ENCODE measurements at regions not wholly inside any gene's neighbourhood (a gene's known extent, or its start where the extent isn't known, plus 50 kb on each side); places are given as distances from the start of the nearest gene placed in this dataset.
"Not testable (repeated sequence)": the region's sequence is repeated elsewhere in the genome, so short reads cannot be mapped to it uniquely, and the experiment has no call there.

DNA sequence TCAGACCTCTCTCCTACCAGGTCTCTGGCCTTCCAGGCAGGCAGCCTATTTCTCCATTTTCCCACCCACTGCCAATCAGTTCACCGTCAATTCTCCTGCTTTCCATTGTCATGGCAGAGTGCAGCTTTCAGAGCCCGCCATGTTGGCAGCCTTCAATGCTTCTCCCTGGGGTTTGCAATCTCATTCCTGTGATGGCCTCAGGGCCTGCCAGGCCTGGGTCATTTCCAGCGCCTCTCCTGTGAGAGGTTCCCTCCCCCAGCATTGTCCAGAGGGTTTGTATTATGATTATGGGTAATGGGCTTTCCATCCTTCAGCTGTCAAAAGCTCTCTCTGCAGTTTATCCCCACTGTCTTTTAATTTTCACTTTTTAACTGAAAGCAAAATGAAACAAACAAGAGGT is 716.6 kb upstream of the CDH8 start:
- ATAC-seq: no peak
- H3K4me3 ChIP-seq: no peak overlapping the region
- no peaks in the 10 kb centered on the region for H3K27me3 ChIP-seq
- TF ChIP-seq, protein P1, sequence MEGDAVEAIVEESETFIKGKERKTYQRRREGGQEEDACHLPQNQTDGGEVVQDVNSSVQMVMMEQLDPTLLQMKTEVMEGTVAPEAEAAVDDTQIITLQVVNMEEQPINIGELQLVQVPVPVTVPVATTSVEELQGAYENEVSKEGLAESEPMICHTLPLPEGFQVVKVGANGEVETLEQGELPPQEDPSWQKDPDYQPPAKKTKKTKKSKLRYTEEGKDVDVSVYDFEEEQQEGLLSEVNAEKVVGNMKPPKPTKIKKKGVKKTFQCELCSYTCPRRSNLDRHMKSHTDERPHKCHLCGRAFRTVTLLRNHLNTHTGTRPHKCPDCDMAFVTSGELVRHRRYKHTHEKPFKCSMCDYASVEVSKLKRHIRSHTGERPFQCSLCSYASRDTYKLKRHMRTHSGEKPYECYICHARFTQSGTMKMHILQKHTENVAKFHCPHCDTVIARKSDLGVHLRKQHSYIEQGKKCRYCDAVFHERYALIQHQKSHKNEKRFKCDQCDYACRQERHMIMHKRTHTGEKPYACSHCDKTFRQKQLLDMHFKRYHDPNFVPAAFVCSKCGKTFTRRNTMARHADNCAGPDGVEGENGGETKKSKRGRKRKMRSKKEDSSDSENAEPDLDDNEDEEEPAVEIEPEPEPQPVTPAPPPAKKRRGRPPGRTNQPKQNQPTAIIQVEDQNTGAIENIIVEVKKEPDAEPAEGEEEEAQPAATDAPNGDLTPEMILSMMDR (IDR thresholded peaks at IDR 0.05): no peak
- H3K9me3 ChIP-seq: no peaks in the 10 kb centered on the region
- no peaks in the 10 kb centered on the region for H3K36me3 ChIP-seq
- DNase-seq: no peak
- no peaks in the 10 kb centered on the region for H3K4me1 ChIP-seq
- H3K27ac ChIP-seq: no peak overlapping the region
- intact Hi-C loops (cut with DNase I): no loop called here

DNA sequence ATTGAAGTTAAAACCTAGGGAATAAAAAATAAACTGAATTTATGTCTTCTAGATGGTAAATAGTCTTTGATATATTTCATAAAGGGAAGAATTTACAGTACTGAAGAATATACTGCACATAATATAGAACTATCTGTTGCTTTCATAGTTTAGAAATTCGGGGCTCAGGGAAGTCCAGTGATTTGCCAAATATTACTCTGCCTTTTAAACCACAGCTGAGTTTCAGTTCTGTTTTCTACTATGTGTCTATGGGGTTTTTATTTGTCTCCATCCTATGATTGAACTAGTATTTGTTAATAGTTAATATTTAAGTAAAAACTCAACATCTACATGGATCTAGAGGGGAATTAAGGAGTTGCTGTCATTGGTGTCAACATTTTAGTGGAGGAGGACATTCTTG is 715.0 kb upstream of the CDH8 start:
- Histone ChIP-seq H3K27me3 (no peaks in the 10 kb centered on the region), H3K9me3 (no peaks in the 10 kb centered on the region), H3K36me3 (no peaks in the 10 kb centered on the region), H3K27ac (no peak overlapping the region), H3K4me3 (no peak overlapping the region), H3K4me1 (no peaks in the 10 kb centered on the region)
- intact Hi-C loops (cut with DNase I): no loop called here
- no peak for ATAC-seq
- TF ChIP-seq, protein P1 (IDR thresholded peaks at IDR 0.05): no peak
- no peak for DNase-seq

GRCh38 chr16:62741692-62742091 is 705.5 kb upstream of the CDH8 start:
- Histone ChIP-seq H3K36me3 (no peaks in the 10 kb centered on the region), H3K27me3 (no peaks in the 10 kb centered on the region), H3K27ac (no peak overlapping the region), H3K4me1 (no peaks in the 10 kb centered on the region), H3K4me3 (no peak overlapping the region), H3K9me3 (no peaks in the 10 kb centered on the region)
- DNase-seq (no peak), ATAC-seq (no peak)
- intact Hi-C loops (cut with DNase I): no loop called here
- TF ChIP-seq, protein P1 (IDR thresholded peaks at IDR 0.05): no peak

DNA sequence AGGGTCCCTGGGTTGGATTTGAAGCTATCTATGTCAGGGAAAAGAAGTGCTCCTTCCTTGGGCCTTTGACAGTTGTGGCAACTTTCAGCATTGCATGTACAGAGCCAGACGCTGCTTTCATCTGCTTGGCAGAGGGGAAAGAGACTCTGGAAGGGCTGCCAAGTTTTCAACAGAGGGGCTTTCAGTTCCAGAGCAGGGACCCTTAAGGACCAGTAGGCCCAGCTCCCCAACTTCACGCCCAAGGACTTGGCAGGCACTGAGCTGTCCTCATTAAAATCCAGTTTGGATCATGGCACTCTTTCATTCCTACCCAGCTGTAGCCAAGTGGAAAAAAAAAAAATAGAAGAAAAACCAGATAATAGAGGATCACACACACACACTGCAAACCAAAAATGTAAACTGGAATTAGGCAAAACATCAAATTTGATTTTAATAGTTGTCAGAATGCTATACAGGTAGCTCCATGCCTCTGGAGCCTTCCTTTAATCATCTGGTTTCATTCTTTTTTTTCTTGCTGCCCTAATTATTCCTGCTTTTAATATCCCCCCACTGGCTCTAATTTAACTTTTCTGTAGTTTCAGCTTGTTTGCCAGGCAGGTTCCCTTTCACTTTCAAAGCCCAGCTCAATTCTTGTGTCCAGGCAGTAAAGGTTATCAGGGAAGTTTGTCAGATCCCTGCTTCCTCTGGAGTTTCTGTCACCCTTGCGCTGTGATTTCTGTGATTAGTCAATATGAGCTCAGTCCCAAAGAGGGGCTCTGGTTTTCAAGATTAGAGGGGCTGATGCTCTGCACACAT is 702.6 kb upstream of the CDH8 start:
- Histone ChIP-seq H3K4me3 (no peak overlapping the region), H3K27me3 (no peaks in the 10 kb centered on the region), H3K36me3 (no peaks in the 10 kb centered on the region), H3K4me1 (no peaks in the 10 kb centered on the region), H3K27ac (no peak overlapping the region), H3K9me3 (no peaks in the 10 kb centered on the region)
- TF ChIP-seq, protein P1 (IDR thresholded peaks at IDR 0.05): no peak
- DNase-seq (no peak), ATAC-seq (no peak)
- intact Hi-C loops (cut with DNase I): no loop called here

GRCh38 chr16:62732092-62732491 is 695.9 kb upstream of the CDH8 start:
- Histone ChIP-seq H3K4me3 (no peak overlapping the region), H3K27me3 (no peaks in the 10 kb centered on the region), H3K36me3 (no peaks in the 10 kb centered on the region), H3K27ac (no peak overlapping the region), H3K9me3 (no peaks in the 10 kb centered on the region), H3K4me1 (no peaks in the 10 kb centered on the region)
- ATAC-seq (no peak), DNase-seq (no peak)
- TF ChIP-seq, protein P1 (IDR thresholded peaks at IDR 0.05): no peak
- intact Hi-C loops (cut with DNase I): no loop called here

GRCh38 chr16:62724670-62725269 is 688.5 kb upstream of the CDH8 start:
- H3K36me3 ChIP-seq; intact Hi-C loops (cut with DNase I); H3K27ac ChIP-seq; H3K4me1 ChIP-seq; H3K9me3 ChIP-seq; H3K4me3 ChIP-seq; DNase-seq; ATAC-seq; H3K27me3 ChIP-seq: not testable (repeated sequence)

Measured in upper lobe of right lung (tissue), 1 donor.